Endothelial cell (in vitro differentiated cells): ENCODE measurements at regions not wholly inside any gene's neighbourhood (a gene's known extent, or its start where the extent isn't known, plus 50 kb on each side); places are given as distances from the start of the nearest gene placed in this dataset.
A peak's percentile ranks its signal among the peaks of the same experiment; 100 is the strongest.

Experiments used
- DNase-seq: peaks from one replicate; pipeline ENCODE4 v3.0.0; 2021; ENCODE audit warnings: low spot score
- H3K27ac Mint-ChIP-seq: one replicate; pipeline ENCODE4 v1.8.0; 2021; ENCODE audit warnings: mixed read lengths, inconsistent platforms; ENCODE audit not compliant: unreplicated experiment
- H3K27me3 Mint-ChIP-seq: one replicate; pipeline ENCODE4 v1.8.0; 2021; ENCODE audit warnings: mild to moderate bottlenecking, moderate library complexity, mixed read lengths, inconsistent platforms; ENCODE audit not compliant: unreplicated experiment
- H3K36me3 Mint-ChIP-seq: one replicate; pipeline ENCODE4 v1.8.0; 2021; ENCODE audit warnings: mild to moderate bottlenecking, low read depth, mixed read lengths, inconsistent platforms; ENCODE audit not compliant: unreplicated experiment
- H3K4me1 Mint-ChIP-seq: one replicate; pipeline ENCODE4 v1.8.0; 2021; ENCODE audit warnings: mild to moderate bottlenecking, mixed read lengths, inconsistent platforms; ENCODE audit not compliant: unreplicated experiment
- H3K4me3 Mint-ChIP-seq: one replicate; pipeline ENCODE4 v1.8.0; 2021; ENCODE audit warnings: mild to moderate bottlenecking, mixed read lengths, inconsistent platforms; ENCODE audit not compliant: unreplicated experiment
- H3K9me3 Mint-ChIP-seq: one replicate; pipeline ENCODE4 v1.8.0; 2021; ENCODE audit warnings: mixed read lengths, inconsistent platforms; ENCODE audit not compliant: unreplicated experiment
- CTCF ChIP-seq: fragments of 200-600 bp; sonication (generic); IDR thresholded peaks from one replicate; pipeline ENCODE4 v1.5.0; 2021; ENCODE audit warnings: antibody characterized with exemption; ENCODE audit not compliant: unreplicated experiment

GRCh38 chr1:95752515-95753381, 518.7 kb downstream of the RWDD3 start:
- Mint-ChIP-seq H3K27me3 (peaks cover 3% of the 10 kb centered on the region), H3K4me1 (no peaks in the 10 kb centered on the region), H3K27ac (no peak overlapping the region), H3K36me3 (no peaks in the 10 kb centered on the region), H3K4me3 (no peak overlapping the region), H3K9me3 (no peaks in the 10 kb centered on the region)
- no peak for TF ChIP-seq CTCF
- DNase-seq, result no peak

GRCh38 chr1:95753382-95754016, 519.5 kb downstream of the RWDD3 start:
- Mint-ChIP-seq H3K4me1 (no peaks in the 10 kb centered on the region), H3K36me3 (no peaks in the 10 kb centered on the region), H3K9me3 (no peaks in the 10 kb centered on the region), H3K4me3 (no peak overlapping the region), H3K27ac (no peak overlapping the region), H3K27me3 (peaks cover 3% of the 10 kb centered on the region)
- DNase-seq, result no peak
- TF ChIP-seq CTCF, result no peak

GRCh38 chr1:95754412-95754811, 520.4 kb downstream of the RWDD3 start:
- Mint-ChIP-seq H3K4me1 (no peaks in the 10 kb centered on the region), H3K27me3 (peaks cover 3% of the 10 kb centered on the region), H3K9me3 (no peaks in the 10 kb centered on the region), H3K36me3 (no peaks in the 10 kb centered on the region), H3K27ac (no peak overlapping the region), H3K4me3 (no peak overlapping the region)
- no peak for DNase-seq
- TF ChIP-seq CTCF, result no peak

GRCh38 chr1:95766036-95766435, 532.0 kb downstream of the RWDD3 start:
- Mint-ChIP-seq H3K27ac (no peak overlapping the region), H3K36me3 (peaks cover 3% of the 10 kb centered on the region), H3K4me1 (peaks cover 13% of the 10 kb centered on the region), H3K4me3 (no peak overlapping the region), H3K27me3 (peaks cover 1% of the 10 kb centered on the region), H3K9me3 (peaks cover 3% of the 10 kb centered on the region)
- DNase-seq, result no peak
- no peak for TF ChIP-seq CTCF

GRCh38 chr1:95770581-95770980, 536.6 kb downstream of the RWDD3 start:
- Mint-ChIP-seq H3K27me3 (no peaks in the 10 kb centered on the region), H3K4me1 (peaks cover 18% of the 10 kb centered on the region), H3K27ac (peak overlapping the region; percentile 65), H3K9me3 (no peaks in the 10 kb centered on the region), H3K36me3 (no peaks in the 10 kb centered on the region), H3K4me3 (no peak overlapping the region)
- no peak for TF ChIP-seq CTCF
- no peak for DNase-seq
